GM12873 (cell line): ENCODE measurements at regions not wholly inside any gene's neighbourhood (a gene's known extent, or its start where the extent isn't known, plus 50 kb on each side); places are given as distances from the start of the nearest gene placed in this dataset.

Experiments used
- TF ChIP-seq, protein P1 (sequence below): IDR thresholded peaks from 2 replicates; pipeline ENCODE4 v1.5.1; 2012; ENCODE audit warnings: low read depth, mild to moderate bottlenecking, moderate library complexity, low read length, control low read depth; ENCODE audit not compliant: insufficient read depth; ENCODE audit errors: missing control alignments

DNA sequence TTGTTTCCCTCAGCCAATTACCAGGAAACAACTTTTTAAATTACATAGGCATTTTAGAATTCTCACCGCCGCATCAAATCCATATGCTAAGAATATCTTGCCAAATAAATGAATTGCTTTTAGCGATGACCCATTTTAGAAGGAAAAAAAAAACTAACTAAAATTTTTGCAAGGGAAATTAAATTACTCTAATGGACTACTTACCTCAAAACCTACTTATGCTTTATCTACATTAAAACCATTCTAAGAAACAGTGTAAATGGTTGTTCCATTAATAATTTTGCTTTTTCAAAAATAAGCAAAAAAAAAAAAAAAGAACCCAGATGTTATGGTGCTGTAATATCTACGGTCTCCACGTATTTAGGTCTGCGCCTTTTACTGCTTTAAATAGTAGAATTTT lies 73.5 kb upstream of the CCDC150 start:
- TF ChIP-seq, protein P1, sequence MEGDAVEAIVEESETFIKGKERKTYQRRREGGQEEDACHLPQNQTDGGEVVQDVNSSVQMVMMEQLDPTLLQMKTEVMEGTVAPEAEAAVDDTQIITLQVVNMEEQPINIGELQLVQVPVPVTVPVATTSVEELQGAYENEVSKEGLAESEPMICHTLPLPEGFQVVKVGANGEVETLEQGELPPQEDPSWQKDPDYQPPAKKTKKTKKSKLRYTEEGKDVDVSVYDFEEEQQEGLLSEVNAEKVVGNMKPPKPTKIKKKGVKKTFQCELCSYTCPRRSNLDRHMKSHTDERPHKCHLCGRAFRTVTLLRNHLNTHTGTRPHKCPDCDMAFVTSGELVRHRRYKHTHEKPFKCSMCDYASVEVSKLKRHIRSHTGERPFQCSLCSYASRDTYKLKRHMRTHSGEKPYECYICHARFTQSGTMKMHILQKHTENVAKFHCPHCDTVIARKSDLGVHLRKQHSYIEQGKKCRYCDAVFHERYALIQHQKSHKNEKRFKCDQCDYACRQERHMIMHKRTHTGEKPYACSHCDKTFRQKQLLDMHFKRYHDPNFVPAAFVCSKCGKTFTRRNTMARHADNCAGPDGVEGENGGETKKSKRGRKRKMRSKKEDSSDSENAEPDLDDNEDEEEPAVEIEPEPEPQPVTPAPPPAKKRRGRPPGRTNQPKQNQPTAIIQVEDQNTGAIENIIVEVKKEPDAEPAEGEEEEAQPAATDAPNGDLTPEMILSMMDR = no peak

DNA sequence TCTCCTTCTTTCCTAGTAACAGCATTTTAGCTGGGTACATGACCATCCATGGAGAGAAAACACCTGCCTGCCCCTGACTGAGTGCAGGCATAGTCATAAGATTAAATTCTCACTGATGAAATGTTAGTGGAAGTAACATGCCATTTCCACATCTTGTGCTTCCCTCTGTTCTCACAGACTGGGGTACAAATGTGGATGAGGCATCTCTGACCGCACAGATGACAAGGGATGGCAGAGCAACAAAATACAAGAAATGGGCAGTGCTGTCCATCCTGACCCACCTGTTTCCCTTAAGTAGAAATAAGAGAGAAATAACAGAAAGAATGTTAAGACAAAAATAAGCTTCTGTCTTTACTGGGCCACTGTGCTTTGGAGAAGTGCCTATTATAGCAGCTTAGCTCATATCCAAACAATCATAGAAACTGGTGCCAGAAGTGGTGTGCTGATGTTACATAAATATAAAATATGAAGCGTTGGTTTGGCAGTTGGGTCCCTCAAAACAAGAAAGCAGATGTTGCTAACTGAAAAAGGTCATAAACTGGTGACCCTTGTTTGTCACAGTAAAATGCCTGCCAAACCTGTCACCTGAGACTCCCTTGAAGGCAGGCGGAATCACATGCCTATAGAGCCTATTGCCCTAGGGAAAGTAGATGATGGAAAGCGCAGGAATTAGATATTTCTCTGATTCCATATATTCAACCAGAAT lies 72.4 kb upstream of the CCDC150 start:
- TF ChIP-seq, protein P1 = no peak

DNA sequence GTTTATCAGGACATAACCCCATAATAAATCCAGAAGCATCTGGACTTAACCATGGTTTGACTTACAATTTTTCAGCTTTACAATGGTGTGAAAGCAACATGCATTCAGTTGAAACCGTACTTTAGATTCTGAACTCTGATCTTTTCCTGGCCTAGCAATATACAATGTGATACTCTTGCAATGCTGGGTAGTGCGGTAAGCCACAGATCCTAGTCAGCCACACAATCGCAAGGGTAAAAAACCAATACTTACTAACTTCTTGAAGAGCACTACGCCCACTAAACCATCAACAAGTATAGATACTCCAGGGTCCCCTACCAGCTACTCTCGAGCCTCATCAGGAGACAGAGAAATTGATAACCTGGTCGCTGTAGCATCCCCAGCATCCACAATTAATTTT lies 71.0 kb upstream of the CCDC150 start:
- TF ChIP-seq, protein P1 = no peak

DNA sequence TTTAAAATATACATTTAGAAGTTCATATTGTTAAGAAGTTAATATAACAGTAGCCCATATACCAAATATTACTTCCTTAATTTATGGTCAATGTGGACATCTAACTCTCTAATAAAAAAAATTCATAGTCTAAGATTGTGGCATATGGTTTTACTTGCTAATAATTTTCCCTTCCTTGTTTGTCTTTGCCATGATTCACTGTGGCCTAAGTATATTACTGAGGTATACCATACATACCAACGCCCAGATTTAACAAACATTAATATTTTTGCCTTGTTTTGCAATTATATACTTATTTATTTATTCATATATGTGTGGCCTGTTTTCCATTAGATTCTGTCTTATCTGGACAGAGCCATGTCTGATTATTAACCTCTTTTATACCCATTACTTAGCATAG lies 54.6 kb upstream of the CCDC150 start:
- TF ChIP-seq, protein P1 = no peak

DNA sequence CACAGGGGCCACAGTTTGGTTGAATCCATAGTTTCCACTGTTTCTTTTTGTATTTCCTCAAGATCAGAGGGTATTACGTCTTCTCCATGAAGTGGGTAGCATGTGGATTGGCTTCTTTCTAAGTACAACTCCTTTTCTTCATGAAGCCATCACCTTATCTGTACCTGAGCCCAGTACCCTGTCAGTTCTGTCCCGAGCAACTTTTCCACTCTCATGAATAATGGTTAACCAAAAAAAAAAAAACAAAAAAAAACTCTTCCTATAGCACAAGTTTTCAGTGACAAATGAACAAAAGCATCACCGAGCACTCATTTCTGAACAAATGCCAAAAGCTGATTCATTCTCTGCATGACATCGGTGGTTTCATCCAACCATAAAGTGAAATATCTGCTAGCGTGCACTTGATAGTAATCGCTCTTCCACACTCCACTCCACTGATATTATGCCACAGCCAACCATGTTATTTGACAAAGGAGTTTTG lies 53.0 kb upstream of the CCDC150 start:
- TF ChIP-seq, protein P1 = no peak

DNA sequence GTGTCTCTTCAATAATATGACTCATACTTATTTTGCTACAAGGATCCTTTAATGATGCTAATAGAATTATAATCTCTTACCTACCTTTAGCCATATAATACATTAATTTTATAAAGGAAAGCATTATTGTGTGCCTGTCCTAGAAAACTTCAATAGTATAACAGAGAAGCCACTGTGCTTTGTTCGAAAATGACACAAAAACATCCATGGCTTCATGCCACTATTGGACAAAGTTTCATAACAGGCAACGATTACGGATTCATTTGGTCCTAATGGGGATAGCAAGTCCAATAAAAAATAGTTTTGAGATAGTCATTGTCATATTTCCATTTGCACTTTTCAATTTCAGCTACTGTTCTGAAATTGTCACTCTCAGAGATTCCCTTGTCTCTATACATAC lies 52.5 kb upstream of the CCDC150 start:
- TF ChIP-seq, protein P1 = no peak

DNA sequence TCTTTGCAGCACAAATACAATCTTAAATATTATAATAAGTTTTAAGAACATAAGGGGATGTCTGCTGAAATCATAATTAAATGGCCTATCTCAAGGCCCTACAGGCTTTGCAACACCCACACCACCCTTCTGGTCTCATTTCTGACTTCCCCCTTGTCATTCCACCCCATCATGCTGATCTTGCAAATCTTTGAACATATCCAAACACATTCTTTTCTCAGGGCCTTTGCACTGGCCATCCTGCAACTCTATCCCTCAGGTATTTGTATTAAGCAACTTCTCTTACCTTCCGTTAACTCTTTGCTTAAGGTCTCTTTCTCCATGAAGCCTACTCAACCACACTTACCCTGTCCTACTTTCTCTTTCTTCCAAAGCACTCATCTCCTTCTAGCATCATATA lies 51.8 kb upstream of the CCDC150 start:
- TF ChIP-seq, protein P1 = no peak
